ENCODE measurements at regions not wholly inside any gene's neighbourhood (a gene's known extent, or its start where the extent isn't known, plus 50 kb on each side); places are given as distances from the start of the nearest gene placed in this dataset.

- TF ChIP-seq CTCF (IDR thresholded peaks at IDR 0.05), result no peak
- no peak for TF ChIP-seq POLR2AphosphoS5 (IDR thresholded peaks at IDR 0.05; ENCODE audit: insufficient read depth in 1 of 2, low read depth in 1 of 2)
Measured at GRCh38 chr6:164378330-164378729, 931.1 kb downstream of the C6orf118 start.
